Vagina (tissue), 2 donors: ENCODE measurements at regions not wholly inside any gene's neighbourhood (a gene's known extent, or its start where the extent isn't known, plus 50 kb on each side); places are given as distances from the start of the nearest gene placed in this dataset.

Source experiments
- DNase-seq, 2 donors: peaks; one replicate each; pipeline ENCODE4 v3.0.0-alpha.2; 2017; ENCODE audit errors: extremely low spot score in 2 of 2
- H3K27ac ChIP-seq: fragments of 200-600 bp; sonication (generic); one replicate; pipeline ENCODE4 v1.5.1; 2019
- H3K27me3 ChIP-seq: fragments of 200-600 bp; sonication (generic); one replicate; pipeline ENCODE4 v1.5.1; 2019
- H3K36me3 ChIP-seq, 2 donors: fragments of 200-600 bp; sonication (generic); one replicate each; pipeline ENCODE4 v1.5.1; 2017 to 2019
- H3K4me1 ChIP-seq: fragments of 200-600 bp; sonication (generic); one replicate; pipeline ENCODE4 v1.5.1; 2019
- H3K4me3 ChIP-seq, 2 donors: fragments of 200-600 bp; sonication (generic); 1 replicate in 1 of 2; 2 replicates in 1 of 2; pipeline ENCODE4 v1.5.1; 2016 to 2019
- H3K9me3 ChIP-seq: fragments of 200-600 bp; sonication (generic); one replicate; pipeline ENCODE4 v1.5.1; 2019
- POLR2A ChIP-seq, 2 donors: fragments of 450-650 bp; IDR thresholded peaks; one replicate each; pipeline ENCODE4 v1.6.1; 2017; ENCODE audit warnings: antibody characterized with exemption in 2 of 2, mild to moderate bottlenecking in 2 of 2, moderate library complexity in 2 of 2
- POLR2AphosphoS5 ChIP-seq, 2 donors: sonication (generic); formaldehyde crosslinking; IDR thresholded peaks; one replicate each; pipeline ENCODE4 v1.9.0; 2017; ENCODE audit warnings: antibody characterized with exemption in 2 of 2, mild to moderate bottlenecking in 2 of 2, low read depth in 1 of 2; ENCODE audit not compliant: insufficient read depth in 1 of 2
- intact Hi-C: fragments of 100-400 bp; cut with DNase I; formaldehyde crosslinking; loops from one replicate; pipeline ENCODE4 v1.15.1; 2023
- TF ChIP-seq, protein P1 (sequence below), 3 experiments: fragments of 450-650 bp in 2 of 3; fragments of 200-600 bp in 1 of 3; sonication (generic) in 1 of 3; IDR thresholded peaks; one replicate each; pipeline ENCODE4 v1.5.1; 2017 to 2019; ENCODE audit warnings: antibody characterized with exemption in 3 of 3, mild to moderate bottlenecking in 2 of 3, moderate library complexity in 2 of 3

DNA sequence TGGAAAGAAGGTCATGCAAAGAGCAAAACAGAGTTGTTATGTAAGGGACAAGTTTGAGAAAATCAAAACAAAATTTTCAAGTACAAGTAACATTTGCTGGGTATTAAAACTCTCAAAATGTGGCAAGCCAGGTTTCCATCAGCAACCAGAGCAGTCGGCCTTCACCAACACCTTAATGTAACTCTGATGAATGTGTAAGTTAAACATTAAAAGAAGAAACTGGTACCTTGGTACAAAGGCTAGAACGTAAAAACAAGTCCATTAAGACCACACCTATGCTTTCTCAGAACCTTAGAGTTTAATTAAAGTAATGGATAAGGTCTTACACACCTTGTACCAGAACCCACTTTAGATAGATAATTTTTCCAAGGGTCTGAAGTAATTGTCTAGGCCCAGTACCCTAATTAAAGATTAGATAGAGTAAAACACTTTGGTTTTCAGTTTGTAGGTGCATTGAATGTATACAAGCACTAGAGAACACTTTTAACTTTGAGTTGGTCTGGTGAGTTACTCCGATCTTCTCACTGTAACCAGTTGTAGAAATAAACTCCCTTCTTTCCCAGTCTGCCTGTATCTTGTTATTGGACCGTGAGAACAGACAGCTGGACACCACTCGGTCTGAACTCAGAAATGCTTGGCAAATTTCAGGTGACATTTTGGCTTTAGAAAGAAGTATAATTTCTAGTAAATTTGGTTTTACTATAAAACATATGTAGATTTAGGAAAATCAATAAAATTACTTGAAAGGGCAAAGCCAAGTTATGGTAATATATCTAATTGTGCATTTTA lies 319.4 kb downstream of the HTR1B start:
- TF ChIP-seq, protein P1, sequence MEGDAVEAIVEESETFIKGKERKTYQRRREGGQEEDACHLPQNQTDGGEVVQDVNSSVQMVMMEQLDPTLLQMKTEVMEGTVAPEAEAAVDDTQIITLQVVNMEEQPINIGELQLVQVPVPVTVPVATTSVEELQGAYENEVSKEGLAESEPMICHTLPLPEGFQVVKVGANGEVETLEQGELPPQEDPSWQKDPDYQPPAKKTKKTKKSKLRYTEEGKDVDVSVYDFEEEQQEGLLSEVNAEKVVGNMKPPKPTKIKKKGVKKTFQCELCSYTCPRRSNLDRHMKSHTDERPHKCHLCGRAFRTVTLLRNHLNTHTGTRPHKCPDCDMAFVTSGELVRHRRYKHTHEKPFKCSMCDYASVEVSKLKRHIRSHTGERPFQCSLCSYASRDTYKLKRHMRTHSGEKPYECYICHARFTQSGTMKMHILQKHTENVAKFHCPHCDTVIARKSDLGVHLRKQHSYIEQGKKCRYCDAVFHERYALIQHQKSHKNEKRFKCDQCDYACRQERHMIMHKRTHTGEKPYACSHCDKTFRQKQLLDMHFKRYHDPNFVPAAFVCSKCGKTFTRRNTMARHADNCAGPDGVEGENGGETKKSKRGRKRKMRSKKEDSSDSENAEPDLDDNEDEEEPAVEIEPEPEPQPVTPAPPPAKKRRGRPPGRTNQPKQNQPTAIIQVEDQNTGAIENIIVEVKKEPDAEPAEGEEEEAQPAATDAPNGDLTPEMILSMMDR (IDR thresholded peaks at IDR 0.05): no peak
- no peak for TF ChIP-seq POLR2AphosphoS5 (IDR thresholded peaks at IDR 0.05; ENCODE audit: insufficient read depth in 1 of 2, low read depth in 1 of 2)
- no peak for TF ChIP-seq POLR2A (IDR thresholded peaks at IDR 0.05)
- intact Hi-C loops: no loop called here

DNA sequence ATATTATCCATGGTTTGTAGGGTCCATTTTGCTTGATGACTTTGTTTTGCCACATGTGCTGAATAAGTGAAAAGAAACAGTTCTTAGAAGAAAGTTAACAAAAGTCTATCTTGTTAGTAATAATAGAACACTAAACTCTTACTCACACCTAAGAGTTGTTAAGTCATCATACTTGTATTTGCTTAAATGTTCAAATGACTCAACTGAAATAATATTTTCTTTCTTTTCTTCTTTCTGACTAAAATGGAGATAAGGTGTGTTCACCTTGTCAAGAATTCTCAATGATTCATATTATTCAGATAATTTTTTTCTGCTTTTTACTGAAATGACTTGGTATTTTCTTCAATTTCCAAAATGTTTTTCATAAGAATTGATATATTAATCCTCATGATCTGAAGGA lies 327.2 kb downstream of the HTR1B start:
- H3K4me1 ChIP-seq: no peaks in the 10 kb centered on the region
- no peak overlapping the region for H3K27ac ChIP-seq
- no peaks in the 10 kb centered on the region for H3K9me3 ChIP-seq
- DNase-seq: no peak
- no peak overlapping the region for H3K4me3 ChIP-seq
- intact Hi-C loops: no loop called here
- no peaks in the 10 kb centered on the region for H3K36me3 ChIP-seq
- TF ChIP-seq POLR2AphosphoS5 (IDR thresholded peaks at IDR 0.05; ENCODE audit: insufficient read depth in 1 of 2, low read depth in 1 of 2) (no peak), POLR2A (IDR thresholded peaks at IDR 0.05) (no peak)
- TF ChIP-seq, protein P1 (IDR thresholded peaks at IDR 0.05): no peak
- no peaks in the 10 kb centered on the region for H3K27me3 ChIP-seq

More for the DNA sequence above, 319.4 kb downstream of the HTR1B start:
- no peaks in the 10 kb centered on the region for H3K9me3 ChIP-seq
- no peaks in the 10 kb centered on the region for H3K36me3 ChIP-seq
- H3K4me1 ChIP-seq: no peaks in the 10 kb centered on the region
- no peak overlapping the region for H3K27ac ChIP-seq
- DNase-seq: no peak
- no peak overlapping the region for H3K4me3 ChIP-seq
- no peaks in the 10 kb centered on the region for H3K27me3 ChIP-seq

- no peaks in the 10 kb centered on the region for H3K36me3 ChIP-seq
- no peak overlapping the region for H3K27ac ChIP-seq
- no peak for DNase-seq
- no peak overlapping the region for H3K4me3 ChIP-seq
- no peaks in the 10 kb centered on the region for H3K27me3 ChIP-seq
- TF ChIP-seq, protein P1 (IDR thresholded peaks at IDR 0.05): no peak
- no peak for TF ChIP-seq POLR2AphosphoS5 (IDR thresholded peaks at IDR 0.05; ENCODE audit: insufficient read depth in 1 of 2, low read depth in 1 of 2)
- no peak for TF ChIP-seq POLR2A (IDR thresholded peaks at IDR 0.05)
- H3K4me1 ChIP-seq: no peaks in the 10 kb centered on the region
- intact Hi-C loops: no loop called here
- H3K9me3 ChIP-seq: no peaks in the 10 kb centered on the region
These were observed 330.3 kb downstream of the HTR1B start for GRCh38 chr6:77133031-77133430.

DNA sequence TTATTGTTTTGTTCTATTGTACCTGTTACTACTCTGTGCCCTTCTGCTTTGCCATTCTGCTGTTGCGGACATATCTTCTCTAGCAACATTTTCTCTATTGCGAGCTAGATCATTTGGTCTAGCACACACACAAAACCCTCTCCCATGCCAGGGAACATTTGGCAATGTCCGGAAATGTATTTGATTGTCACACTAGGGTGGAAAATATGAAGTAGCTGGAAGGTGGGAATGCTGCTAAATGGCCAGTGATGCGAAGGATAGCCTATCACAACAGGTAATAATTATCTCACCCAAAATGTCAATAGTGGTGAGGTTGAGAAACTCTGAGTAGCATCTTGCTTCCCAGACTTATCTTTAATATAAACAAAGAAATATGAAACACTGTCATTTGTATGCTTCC lies 331.9 kb downstream of the HTR1B start:
- TF ChIP-seq POLR2AphosphoS5 (IDR thresholded peaks at IDR 0.05; ENCODE audit: insufficient read depth in 1 of 2, low read depth in 1 of 2): no peak
- TF ChIP-seq, protein P1 (IDR thresholded peaks at IDR 0.05): no peak
- no peak for TF ChIP-seq POLR2A (IDR thresholded peaks at IDR 0.05)
- Histone ChIP-seq H3K4me1 (no peaks in the 10 kb centered on the region), H3K9me3 (no peaks in the 10 kb centered on the region), H3K27me3 (no peaks in the 10 kb centered on the region), H3K4me3 (no peak overlapping the region), H3K27ac (no peak overlapping the region), H3K36me3 (no peaks in the 10 kb centered on the region)
- DNase-seq: no peak
- intact Hi-C loops: no loop called here

DNA sequence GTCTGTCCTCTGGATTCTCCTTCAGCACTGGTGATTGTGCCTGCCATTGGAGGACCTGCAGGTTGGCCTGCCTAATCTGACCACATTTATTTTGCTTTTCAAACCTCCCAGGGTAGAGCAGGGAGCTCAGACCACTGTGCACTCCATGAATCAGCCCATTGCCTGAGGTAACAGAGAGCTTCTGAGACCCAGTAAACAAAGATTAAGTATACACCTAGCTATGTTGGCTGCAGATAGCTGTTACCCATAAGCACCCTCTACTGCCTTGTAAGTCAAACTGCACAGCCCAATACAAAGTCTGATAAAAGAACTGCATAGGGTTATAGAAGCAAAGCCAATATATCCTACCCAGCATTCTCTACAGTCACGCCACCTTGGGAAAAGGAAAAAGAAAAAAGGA lies 338.7 kb downstream of the HTR1B start:
- TF ChIP-seq, protein P1 (IDR thresholded peaks at IDR 0.05): no peak
- Histone ChIP-seq H3K36me3 (no peaks in the 10 kb centered on the region), H3K27me3 (no peaks in the 10 kb centered on the region), H3K4me3 (no peak overlapping the region), H3K9me3 (no peaks in the 10 kb centered on the region), H3K27ac (no peak overlapping the region), H3K4me1 (no peaks in the 10 kb centered on the region)
- no peak for DNase-seq
- intact Hi-C loops: no loop called here
